ENCODE measurements at regions not wholly inside any gene's neighbourhood (a gene's known extent, or its start where the extent isn't known, plus 50 kb on each side); places are given as distances from the start of the nearest gene placed in this dataset.
A peak's percentile ranks its signal among the peaks of the same experiment; 100 is the strongest.
"Not testable (repeated sequence)": the region's sequence is repeated elsewhere in the genome, so short reads cannot be mapped to it uniquely, and the experiment has no call there.

DNA sequence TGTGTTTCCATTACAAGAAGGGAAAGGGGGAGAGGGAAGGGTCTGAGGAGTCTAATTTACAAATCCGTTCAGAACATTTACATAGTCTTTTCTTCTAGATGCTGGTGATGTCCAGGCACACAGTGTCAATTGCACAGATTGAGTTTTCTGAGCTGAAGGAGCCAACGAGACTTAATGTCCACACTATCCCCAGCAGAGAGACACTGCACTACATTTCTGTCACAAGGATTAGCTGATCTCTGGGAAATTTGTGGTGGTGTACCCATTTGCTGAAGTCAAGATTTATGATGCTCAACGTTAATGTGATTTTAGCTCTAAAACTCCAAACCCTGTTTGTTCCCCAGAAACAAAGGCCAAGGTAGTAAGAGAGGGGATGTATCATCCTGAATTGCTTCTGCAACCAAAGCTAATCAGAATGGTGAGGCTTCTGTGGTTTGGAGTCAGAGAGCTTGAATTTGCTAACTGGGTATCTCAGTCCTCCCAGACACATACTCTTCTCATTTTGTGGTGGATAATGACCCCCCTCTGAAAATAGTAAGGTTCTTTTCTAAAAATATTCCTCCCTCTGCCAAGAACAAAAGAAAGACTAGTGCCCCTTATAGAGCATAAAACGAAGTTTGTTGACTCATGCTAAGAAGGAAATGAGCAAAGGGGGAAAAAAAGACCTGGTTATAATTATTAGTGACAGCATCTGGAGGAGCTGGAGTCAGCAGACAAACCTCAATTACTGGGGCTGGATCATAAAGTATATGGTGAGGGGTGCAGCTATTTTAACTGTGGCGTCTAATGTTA lies 416.9 kb downstream of the PSAT1 start:
- DNase-seq (ENCODE audit: low read depth), result no peak

DNA sequence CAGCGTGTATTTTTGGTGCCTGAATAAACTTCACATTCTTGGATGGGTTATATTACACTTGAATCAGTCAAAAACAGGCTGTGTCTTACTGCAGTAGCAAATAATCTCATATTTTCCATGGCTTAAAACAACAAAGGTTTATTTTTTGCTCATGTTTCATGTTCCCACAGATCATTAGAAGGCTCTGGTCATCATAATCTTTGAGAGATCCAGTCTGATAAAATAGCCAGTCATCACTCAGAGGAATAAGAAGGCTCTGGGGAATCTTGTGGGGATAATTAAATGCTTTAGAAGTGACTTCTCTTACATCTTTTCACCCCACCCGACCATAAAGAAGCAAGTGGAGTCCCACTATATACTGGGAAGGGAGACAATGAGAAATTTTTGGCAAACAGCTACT lies 417.7 kb downstream of the PSAT1 start:
- no peak for DNase-seq (ENCODE audit: low read depth)

DNA sequence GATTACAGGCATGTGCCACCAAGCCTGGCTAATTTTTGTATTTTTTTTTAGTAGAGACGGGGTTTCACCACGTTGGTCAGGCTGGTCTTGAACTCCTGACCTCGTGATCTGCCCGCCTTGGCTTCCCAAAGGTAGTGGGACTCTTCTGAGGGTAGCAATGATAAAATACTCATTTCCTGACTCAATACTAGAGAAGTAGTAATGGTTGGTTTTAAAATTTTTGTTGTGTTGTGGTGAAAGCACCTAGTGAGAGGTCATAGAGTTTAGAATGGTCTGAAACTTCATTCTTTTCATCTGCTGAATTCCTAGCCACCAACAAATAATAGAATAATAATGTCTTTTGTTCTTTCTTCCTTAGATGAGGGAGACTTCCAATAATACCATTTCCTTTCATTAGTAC lies 422.1 kb downstream of the PSAT1 start:
- not testable (repeated sequence) for DNase-seq (ENCODE audit: low read depth)

DNA sequence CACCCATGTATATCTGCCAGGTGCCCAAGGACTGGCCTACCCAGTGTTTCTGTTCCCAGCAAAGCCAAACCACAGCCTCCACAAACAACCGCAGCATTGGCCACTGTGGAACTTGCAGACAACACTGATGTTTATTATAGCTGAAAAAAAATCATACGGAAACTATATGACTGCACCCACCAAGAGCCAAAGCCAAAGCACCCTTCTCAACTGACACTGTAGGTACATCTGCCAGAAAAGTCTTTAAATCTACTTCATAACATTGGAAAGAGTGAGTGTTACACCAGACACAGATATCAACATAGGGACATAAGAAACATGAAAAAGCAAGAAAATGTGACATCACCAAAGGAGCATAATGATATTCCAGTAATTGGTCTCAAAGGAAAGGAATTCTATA lies 428.0 kb downstream of the PSAT1 start:
- no peak for DNase-seq (ENCODE audit: low read depth)

DNA sequence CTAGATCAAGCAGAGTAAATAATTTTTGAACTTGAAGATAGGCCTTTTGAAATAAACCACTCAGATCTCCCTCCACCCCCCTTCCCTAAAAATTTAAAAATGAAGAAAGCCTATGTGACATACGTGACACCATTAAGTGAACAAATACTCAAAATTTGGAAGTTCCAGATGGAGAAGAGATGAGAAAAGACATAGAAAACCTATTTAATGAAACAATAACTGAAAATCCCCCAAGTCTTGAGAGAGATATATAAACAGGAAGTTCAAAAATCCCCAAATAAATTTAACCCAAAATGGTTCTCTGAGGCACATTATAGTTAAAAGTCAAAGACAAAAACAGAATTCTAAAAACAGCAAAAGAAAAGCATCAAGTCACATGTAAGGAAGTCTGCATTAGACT lies 428.6 kb downstream of the PSAT1 start:
- no peak for DNase-seq (ENCODE audit: low read depth)

DNA sequence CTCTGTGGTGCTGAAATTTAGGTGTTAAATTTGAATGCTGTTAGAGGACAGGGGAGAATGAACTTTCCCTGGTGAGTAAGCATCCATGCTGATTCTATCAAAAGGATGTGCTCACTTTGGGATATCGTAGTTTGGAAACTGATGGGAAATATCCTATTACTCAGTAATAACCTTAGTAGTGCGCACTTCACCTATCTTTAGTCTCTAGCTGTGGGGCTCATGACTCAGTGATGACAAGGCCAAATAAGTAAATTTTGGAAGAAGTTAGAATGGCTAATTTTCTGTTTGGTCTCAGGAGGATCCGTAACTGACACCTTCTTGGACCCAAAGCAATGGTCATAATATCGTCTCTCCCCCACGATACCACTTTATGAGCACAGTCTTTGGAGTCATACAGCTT lies 448.4 kb downstream of the PSAT1 start:
- no peak for DNase-seq (ENCODE audit: low read depth)

DNA sequence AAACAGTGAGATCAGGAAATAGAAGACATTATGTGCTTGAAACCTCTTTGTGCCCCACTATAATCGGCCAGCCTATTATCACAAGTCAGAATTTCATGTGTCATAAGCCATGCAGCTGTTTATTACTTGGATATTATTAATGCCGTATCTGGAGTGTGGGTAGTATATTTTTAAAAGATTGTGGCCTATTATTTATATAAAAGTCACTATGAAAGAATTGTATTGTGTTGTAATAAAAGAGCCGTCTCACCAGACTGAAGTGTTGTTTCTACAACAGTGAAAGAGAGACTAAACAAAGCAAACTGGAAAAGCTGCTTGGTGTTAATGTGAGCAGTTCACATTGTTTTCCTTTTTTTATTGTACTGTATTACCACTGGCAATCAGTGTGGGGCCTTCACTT lies 449.1 kb downstream of the PSAT1 start:
- DNase-seq (ENCODE audit: low read depth), result no peak

GRCh38 chr9:78753039-78753438 lies 456.1 kb downstream of the PSAT1 start:
- no peak for DNase-seq (ENCODE audit: low read depth)

- DNase-seq (ENCODE audit: low read depth), result no peak
Observed at GRCh38 chr9:78756813-78757510, 460.0 kb downstream of the PSAT1 start.

DNA sequence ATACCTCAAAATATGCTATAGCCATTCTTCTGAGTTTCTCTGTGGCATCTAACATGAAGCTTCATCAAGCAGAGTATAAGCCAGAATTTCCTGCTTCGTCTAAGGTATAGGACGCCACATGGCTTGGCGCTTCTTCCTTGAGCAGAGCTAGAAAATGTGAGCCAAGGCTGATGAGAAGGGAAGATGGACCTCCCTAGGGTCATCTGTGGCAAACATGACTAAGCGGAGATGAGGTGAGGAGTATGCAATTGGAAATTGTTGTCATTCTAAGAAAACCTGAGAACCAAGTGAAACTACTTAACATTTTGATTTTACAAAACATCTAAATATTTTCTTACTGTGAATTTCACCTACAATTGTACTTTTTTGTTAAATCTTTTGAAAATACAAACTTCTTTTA lies 466.5 kb downstream of the PSAT1 start:
- no peak for DNase-seq (ENCODE audit: low read depth)

DNA sequence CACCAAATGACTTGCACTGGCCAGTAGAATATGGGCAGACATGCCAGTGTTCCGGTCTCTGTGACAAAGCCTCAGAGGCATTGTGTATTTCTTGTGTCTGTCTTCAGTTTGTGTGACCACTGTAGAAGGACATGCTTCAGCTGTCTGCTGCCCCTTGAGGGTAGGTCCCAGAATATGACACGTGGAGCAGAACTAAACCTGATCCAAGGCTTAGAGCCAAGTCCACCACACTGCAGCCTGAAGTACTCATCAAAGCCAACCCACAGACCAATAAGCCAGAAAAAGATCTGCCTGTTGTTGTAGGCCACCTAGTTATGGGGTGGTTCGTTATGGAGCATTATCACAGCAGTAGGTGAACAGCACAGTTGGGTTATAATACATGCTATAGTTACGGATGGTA lies 468.9 kb downstream of the PSAT1 start:
- no peak for DNase-seq (ENCODE audit: low read depth)

DNA sequence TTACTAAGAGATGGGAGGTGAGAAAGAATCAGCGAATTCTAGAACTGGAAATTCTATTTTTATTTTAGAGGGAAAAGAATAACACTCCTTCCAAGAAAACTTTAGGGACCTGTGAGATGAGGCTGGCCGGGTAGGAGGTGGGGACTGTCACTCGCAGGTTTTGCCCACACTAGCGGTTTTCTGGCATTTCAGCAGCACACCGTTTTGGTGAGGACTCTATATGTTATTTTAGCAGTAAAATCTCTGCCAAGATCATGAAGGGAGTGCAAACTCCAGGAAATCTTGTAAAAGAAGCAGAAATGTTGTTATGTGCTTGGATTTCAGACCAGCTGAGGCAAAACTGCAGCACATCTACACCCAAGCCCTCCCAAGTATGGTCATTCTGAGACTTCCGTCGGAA lies 470.6 kb downstream of the PSAT1 start:
- DNase-seq (ENCODE audit: low read depth), result no peak

- DNase-seq (ENCODE audit: low read depth), result no peak
Observed at GRCh38 chr9:78769690-78770089, 472.8 kb downstream of the PSAT1 start.

DNA sequence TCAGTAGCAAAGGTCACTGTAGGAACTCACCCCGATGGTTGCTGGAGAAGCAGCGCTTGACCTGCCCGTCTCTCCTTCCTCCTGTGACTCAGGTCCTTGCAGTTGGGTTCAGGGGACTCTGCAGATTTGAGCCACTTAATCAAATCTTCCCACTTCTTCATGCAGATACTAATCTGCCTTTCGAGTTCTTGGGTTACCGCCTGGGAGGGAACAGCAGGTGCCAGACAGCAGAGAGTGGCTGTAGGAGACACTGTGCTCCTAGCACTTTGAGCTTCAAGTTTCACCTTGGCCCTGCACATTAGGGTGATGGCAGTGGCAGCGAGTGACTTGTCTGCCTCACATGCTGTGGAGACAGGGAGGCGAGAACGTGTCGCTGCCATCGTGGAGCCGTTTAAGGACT lies 478.3 kb downstream of the PSAT1 start:
- DNase-seq (ENCODE audit: low read depth), result no peak

DNA sequence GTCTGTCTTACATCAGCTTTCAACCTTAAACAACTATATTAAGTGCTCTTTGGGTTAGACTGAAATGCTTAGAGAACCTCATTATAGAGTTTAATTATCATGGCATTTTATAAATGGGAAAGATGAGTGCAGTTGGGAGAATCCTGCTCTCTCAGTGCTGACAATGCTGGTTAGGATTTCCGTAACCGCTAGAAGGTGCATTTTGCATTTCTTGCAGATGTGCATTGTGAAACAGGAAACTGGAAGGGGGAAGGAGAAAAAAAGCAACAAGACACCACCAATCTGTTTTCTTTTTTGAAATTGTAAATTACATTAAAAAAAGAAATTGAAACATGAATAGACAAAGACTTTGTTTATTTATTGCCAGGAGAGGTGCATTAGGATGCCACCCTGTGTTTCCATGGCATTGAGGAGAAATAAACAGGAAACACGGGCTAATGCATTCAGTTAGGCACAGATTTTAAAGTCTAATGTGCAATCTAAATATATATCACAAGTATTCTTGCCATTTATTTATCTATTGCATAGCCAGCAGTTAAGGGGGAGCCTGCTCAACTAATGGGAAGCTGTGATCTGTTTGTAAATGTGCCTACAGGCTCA lies 478.9 kb downstream of the PSAT1 start:
- no peak for DNase-seq (ENCODE audit: low read depth)

DNA sequence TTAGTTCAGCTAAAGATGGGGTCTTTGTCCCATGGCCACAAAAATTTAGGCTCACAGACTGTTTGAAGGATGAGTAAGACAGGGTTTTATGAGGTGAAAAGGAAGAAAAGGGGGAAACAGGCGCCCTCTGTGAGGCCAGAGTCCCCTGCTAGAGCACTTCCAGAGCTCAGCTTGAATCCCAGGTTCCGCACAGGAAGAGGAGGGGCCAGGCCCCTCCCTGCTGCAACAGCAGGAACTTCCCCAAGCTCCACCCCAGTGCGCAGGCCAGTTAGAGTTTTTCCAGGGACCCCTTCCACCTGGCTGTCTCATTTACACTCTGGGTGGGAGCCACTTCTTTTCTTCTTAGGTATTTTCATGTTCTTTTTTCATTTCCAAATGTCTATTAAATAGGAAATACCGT lies 480.8 kb downstream of the PSAT1 start:
- DNase-seq (ENCODE audit: low read depth), result no peak

DNA sequence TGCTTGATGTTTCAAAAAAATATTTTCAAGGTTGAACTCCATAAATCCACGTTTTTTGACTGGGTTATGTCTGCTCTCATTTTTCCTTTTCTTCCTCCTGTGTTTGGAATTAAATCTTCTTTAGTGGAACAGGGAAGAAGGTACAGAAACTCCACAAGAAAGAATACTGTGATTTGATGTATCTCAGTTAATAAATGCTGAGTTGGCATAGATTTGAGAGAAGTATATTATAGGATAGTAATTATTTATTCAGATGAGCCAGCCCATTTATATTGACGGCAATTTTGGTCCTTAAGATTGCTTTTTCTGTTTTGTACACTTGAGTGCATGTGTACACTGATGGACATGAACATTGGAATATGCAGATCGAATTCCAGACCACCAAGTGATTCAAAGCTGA lies 481.4 kb downstream of the PSAT1 start:
- no peak for DNase-seq (ENCODE audit: low read depth)

- no peak for DNase-seq (ENCODE audit: low read depth)
Observed at GRCh38 chr9:78778861-78779374, 482.0 kb downstream of the PSAT1 start.

DNA sequence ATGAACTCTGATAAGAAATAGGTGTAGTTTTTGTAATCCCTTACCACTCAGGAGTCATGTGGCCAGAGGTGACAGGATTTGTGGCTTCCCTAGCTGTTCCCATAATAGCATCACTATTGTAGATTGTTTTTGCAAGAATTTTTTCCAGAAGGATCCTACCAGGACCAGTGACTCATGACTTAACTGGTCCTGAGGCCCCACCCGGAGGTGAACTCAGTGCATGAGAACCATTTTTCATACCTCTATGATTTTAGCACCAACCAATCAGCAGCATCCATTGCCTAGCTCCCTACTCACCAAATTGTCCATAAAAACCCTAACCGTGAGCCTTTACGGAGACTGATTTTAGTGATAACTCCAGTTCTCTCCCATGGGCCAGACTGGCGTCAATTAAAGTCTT lies 484.8 kb downstream of the PSAT1 start:
- DNase-seq (ENCODE audit: low read depth), result no peak

DNA sequence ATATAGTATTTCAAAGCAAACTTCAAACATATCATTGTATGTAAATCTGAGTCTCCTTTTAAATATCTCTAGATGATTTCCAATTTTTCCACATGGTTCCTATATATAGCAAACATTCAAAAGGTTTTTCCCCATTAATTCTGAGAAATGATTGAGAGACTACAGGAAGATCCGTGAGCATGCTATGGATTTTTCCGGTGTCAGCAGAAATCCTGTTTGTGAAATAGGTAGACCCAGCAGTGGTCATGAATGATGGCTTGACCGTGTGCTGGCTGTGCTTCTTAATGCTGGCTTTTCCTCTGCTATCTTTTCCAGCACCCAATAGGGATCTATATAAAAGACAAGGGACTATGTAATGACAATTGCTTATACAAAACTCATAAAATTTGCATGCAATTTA lies 485.3 kb downstream of the PSAT1 start:
- no peak for DNase-seq (ENCODE audit: low read depth)

DNA sequence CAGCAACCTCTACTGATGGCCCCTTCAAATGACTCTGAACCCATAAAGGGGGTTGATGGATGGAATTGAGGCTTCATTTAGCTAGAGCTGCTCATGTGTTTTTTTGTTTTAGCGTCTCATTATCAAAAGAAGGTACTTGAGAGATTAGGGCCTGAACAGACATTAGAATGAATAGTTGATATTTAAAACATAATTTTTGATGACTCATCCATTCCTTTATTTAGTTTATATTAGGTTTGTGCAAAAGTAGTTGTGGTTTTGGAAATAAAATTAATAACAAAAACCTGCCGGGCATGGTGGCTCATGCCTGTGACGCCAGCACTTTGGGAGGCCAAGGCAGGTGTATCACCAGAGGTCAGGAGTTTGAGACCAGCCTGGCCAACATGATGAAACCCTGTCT lies 485.9 kb downstream of the PSAT1 start:
- DNase-seq (ENCODE audit: low read depth), result no peak

GRCh38 chr9:78783743-78784142 lies 486.8 kb downstream of the PSAT1 start:
- no peak for DNase-seq (ENCODE audit: low read depth)

- peak; percentile 2 for DNase-seq (ENCODE audit: low read depth)
Observed at GRCh38 chr9:78786794-78787193, 489.9 kb downstream of the PSAT1 start.

Data from amniotic epithelial cell (primary cell).